Breast epithelium (tissue), 3 donors: ENCODE measurements at regions not wholly inside any gene's neighbourhood (a gene's known extent, or its start where the extent isn't known, plus 50 kb on each side); places are given as distances from the start of the nearest gene placed in this dataset.

Source experiments
- CTCF ChIP-seq, 3 donors: fragments of 450-650 bp; IDR thresholded peaks; one replicate each; pipeline ENCODE4 v1.5.1; 2016 to 2017; ENCODE audit warnings: antibody characterized with exemption in 3 of 3, mild to moderate bottlenecking in 3 of 3, moderate library complexity in 3 of 3
- POLR2AphosphoS5 ChIP-seq, 3 donors: sonication (generic); formaldehyde crosslinking; IDR thresholded peaks; one replicate each; pipeline ENCODE4 v1.6.1; 2017; ENCODE audit warnings: antibody characterized with exemption in 3 of 3

DNA sequence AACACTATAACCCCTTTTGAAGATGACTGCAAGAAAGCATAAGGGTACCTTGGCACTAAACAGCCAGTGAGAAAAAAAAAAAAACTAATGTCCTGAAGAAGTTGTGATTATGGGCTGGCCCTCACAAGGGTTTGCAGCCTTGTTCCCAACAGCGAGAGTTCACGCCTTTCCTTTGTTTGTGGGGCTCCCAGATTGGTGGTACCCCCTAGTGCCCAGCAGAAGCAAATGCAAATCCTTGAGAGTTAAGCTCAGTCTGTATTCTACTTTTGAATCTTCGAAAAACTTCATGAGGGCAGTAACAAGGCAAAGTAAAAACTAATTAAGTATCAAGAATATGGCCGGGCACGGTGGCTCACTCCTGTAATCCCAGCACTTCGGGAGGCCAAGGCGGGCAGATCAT is 238.9 kb upstream of the LMO3 start:
- TF ChIP-seq CTCF (IDR thresholded peaks at IDR 0.05) = no peak
- TF ChIP-seq POLR2AphosphoS5 (IDR thresholded peaks at IDR 0.05) = no peak
